Muscle layer of duodenum (tissue), 2 donors: ENCODE measurements at regions not wholly inside any gene's neighbourhood (a gene's known extent, or its start where the extent isn't known, plus 50 kb on each side); places are given as distances from the start of the nearest gene placed in this dataset.

Experiments used
- H3K27ac ChIP-seq: one replicate; pipeline ENCODE4 v1.7.0; 2013; ENCODE audit warnings: mild to moderate bottlenecking, low read length
- H3K27me3 ChIP-seq: one replicate; pipeline ENCODE4 v1.7.0; 2013; ENCODE audit warnings: low read depth, mild to moderate bottlenecking, control low read depth, low read length
- H3K36me3 ChIP-seq, 2 donors: one replicate each; pipeline ENCODE4 v1.7.0; 2013; ENCODE audit warnings: low read length in 2 of 2, control low read depth in 1 of 2, mild to moderate bottlenecking in 1 of 2; ENCODE audit not compliant: insufficient read depth in 2 of 2, control insufficient read depth in 1 of 2
- H3K4me1 ChIP-seq, 2 donors: one replicate each; pipeline ENCODE4 v1.7.0; 2013; ENCODE audit warnings: low read length in 2 of 2, mild to moderate bottlenecking in 2 of 2, control low read depth in 1 of 2, moderate library complexity in 1 of 2; ENCODE audit not compliant: insufficient read depth in 2 of 2, control insufficient read depth in 1 of 2
- H3K4me3 ChIP-seq, 2 donors: one replicate each; pipeline ENCODE4 v1.7.0; 2013; ENCODE audit warnings: low read length in 2 of 2, low read depth in 1 of 2, mild to moderate bottlenecking in 1 of 2
- H3K9me3 ChIP-seq, 2 donors: one replicate each; pipeline ENCODE4 v1.7.0; 2013; ENCODE audit warnings: low read length in 2 of 2, control low read depth in 1 of 2, mild to moderate bottlenecking in 1 of 2; ENCODE audit not compliant: control insufficient read depth in 1 of 2
- donor health status: healthy.

- Histone ChIP-seq H3K4me3 (no peak overlapping the region), H3K36me3 (no peaks in the 10 kb centered on the region), H3K4me1 (no peaks in the 10 kb centered on the region), H3K27ac (no peak overlapping the region), H3K27me3 (no peaks in the 10 kb centered on the region), H3K9me3 (no peaks in the 10 kb centered on the region)
Measured at GRCh38 chr2:2699121-2699505, 368.0 kb upstream of the MYT1L start.

DNA sequence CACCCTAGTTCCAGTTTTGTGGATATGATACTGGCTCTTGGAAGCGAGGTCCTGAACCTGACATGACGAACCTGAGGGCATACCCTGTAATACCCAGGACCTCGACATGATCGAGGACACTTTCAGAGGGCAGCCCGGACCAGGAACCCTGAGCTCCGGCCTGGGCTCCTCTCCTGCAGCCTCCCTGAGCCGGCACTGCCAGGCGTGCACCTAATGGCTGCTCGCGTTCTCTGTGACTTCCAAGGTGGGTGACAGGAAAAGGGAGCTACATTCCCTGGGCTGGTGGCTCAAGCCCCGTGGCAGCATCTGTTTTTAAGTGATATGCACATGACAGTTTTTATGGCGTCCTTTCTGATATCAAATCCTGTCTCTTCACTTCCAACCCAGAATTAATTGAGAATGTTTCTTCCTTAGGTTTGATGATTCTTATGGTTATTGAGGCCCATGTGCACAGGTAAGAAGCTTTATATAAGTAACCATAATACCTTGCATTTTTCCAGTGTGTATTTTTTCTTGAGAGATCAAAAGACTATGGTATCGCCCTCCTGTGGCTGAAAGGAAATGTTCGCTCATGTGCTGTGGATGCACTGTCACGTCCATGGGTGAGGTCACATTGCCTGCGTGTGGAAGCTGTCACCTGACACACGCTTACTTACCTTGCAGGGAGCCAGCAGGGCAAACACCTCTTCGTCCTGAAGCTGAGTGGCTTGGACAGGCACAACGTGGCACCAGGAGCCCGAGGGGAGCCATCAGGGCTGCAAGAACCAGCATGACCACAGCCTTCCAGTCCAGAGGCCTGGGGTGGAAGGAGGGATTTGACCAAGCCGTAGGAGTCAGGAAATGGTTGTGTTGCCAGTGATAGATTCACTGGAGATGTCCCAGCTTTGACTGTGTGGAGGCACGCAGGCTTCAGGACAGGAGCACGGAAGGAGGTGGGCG is 367.4 kb upstream of the MYT1L start:
- Histone ChIP-seq H3K9me3 (no peaks in the 10 kb centered on the region), H3K36me3 (no peaks in the 10 kb centered on the region), H3K27me3 (no peaks in the 10 kb centered on the region)

DNA sequence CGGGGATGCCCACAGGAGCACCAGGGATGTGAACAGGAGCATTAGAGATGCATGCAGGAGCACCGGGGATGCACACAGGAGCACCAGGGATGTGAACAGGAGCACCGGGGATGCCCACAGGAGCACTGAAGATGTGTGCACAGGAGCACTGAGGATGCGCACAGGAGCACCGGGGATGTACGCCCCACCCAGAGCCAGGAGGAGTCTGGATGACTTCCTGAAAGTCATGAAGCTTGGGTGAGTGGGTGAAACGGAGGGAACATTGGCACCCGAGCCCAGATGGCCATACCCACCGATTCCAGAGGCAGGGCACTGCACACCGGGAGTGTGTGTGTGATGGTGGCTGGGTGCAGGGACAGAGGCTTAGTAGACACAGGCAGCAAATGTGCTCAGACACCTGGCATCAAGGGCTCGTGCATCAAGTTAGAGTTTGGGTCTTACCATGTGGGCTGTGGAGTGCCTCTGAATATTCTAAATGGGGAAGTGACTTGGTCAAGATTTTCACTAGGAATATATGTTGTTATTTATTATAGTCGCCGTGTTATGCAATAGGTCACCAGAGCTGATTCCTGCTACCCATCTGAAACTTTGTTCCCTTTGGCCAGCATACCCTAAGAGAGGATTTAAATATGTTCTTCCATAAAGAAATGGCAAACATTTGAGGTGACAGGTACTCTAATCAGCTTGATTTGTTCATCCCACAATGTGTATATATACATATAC is 365.8 kb upstream of the MYT1L start:
- Histone ChIP-seq H3K9me3 (no peaks in the 10 kb centered on the region), H3K4me1 (no peaks in the 10 kb centered on the region), H3K36me3 (no peaks in the 10 kb centered on the region), H3K27ac (no peak overlapping the region), H3K4me3 (no peak overlapping the region), H3K27me3 (no peaks in the 10 kb centered on the region)

More for the DNA sequence above, 367.4 kb upstream of the MYT1L start:
- Histone ChIP-seq H3K4me3 (no peak overlapping the region), H3K4me1 (no peaks in the 10 kb centered on the region), H3K27ac (no peak overlapping the region)

GRCh38 chr2:2696325-2696724 is 365.2 kb upstream of the MYT1L start:
- Histone ChIP-seq H3K9me3 (no peaks in the 10 kb centered on the region), H3K4me1 (no peaks in the 10 kb centered on the region), H3K27me3 (no peaks in the 10 kb centered on the region), H3K36me3 (no peaks in the 10 kb centered on the region), H3K4me3 (no peak overlapping the region), H3K27ac (no peak overlapping the region)

- Histone ChIP-seq H3K27ac (no peak overlapping the region), H3K4me1 (no peaks in the 10 kb centered on the region), H3K36me3 (no peaks in the 10 kb centered on the region), H3K27me3 (no peaks in the 10 kb centered on the region), H3K4me3 (no peak overlapping the region), H3K9me3 (no peaks in the 10 kb centered on the region)
Measured at GRCh38 chr2:2694746-2695145, 363.7 kb upstream of the MYT1L start.

DNA sequence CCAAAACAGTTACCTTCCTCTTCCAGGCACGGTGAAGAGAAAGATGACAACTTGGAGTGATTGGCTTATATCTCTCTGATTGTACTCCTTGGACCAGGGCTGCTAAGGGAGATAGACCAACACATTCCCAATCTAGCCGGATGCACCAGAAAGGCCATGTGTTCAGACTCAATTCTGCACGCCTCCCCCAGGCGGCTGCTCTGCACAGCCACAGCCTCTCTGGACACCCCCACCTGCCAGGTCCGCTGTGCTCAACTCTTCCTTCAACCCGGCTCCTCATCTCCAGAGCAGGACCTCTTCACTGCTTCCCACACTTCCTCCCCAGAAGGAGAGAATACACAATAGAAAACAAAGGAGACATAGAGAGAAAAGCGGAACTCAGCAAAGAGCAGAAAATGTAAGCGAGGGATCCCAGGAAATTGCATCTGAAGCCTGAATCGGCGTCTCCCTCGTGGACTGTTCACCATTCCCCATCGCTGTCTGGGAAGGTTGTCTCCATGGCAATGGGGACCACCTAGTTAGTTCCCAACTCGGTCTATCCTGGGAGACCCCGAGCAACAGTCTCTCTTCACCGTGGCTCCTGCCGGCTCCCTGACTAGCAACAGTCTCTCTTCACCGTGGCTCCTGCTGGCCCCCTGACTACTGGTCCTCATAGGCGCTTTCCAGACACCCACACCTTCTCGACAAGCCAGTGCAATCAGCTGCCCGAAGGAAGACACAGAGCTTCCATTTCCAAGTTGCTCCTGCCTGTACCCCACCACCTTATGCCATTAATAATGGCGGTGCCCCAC is 361.7 kb upstream of the MYT1L start:
- Histone ChIP-seq H3K27ac (no peak overlapping the region), H3K27me3 (no peaks in the 10 kb centered on the region), H3K36me3 (no peaks in the 10 kb centered on the region), H3K4me1 (no peaks in the 10 kb centered on the region), H3K4me3 (no peak overlapping the region), H3K9me3 (no peaks in the 10 kb centered on the region)

GRCh38 chr2:2691419-2691818 is 360.3 kb upstream of the MYT1L start:
- no peaks in the 10 kb centered on the region for H3K36me3 ChIP-seq
- no peaks in the 10 kb centered on the region for H3K9me3 ChIP-seq
- H3K27ac ChIP-seq: no peak overlapping the region
- H3K27me3 ChIP-seq: no peaks in the 10 kb centered on the region
- H3K4me1 ChIP-seq: no peaks in the 10 kb centered on the region
- no peak overlapping the region for H3K4me3 ChIP-seq

- no peaks in the 10 kb centered on the region for H3K4me1 ChIP-seq
- H3K9me3 ChIP-seq: no peaks in the 10 kb centered on the region
- H3K4me3 ChIP-seq: no peak overlapping the region
- H3K27me3 ChIP-seq: no peaks in the 10 kb centered on the region
- no peak overlapping the region for H3K27ac ChIP-seq
- H3K36me3 ChIP-seq: no peaks in the 10 kb centered on the region
Measured at GRCh38 chr2:2690985-2691384, 359.9 kb upstream of the MYT1L start.

- Histone ChIP-seq H3K36me3 (no peaks in the 10 kb centered on the region), H3K27me3 (no peaks in the 10 kb centered on the region), H3K27ac (no peak overlapping the region), H3K4me1 (no peaks in the 10 kb centered on the region), H3K4me3 (no peak overlapping the region), H3K9me3 (no peaks in the 10 kb centered on the region)
Measured at GRCh38 chr2:2689306-2689705, 358.2 kb upstream of the MYT1L start.

DNA sequence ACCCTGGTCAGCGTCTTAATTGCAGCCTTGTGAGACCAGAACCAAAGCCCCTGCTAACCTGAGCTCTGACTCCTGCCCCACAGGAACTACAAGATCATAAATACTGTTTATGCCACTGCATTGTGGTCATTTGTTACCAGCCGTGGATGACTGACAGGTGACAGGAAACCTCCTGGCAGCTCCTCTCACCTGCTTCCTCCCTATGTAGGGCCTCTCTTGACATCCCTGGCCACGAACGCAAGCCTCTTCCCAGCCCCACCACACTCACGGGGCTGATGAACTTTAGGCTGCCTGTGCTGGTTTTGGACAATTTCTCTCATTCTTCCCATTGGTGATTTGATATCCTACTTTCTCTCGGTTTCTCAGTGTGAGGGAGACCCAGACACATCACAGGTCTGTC is 357.2 kb upstream of the MYT1L start:
- H3K4me1 ChIP-seq: no peaks in the 10 kb centered on the region
- no peaks in the 10 kb centered on the region for H3K36me3 ChIP-seq
- H3K27me3 ChIP-seq: no peaks in the 10 kb centered on the region
- no peak overlapping the region for H3K4me3 ChIP-seq
- H3K9me3 ChIP-seq: no peaks in the 10 kb centered on the region
- H3K27ac ChIP-seq: no peak overlapping the region

- no peaks in the 10 kb centered on the region for H3K4me1 ChIP-seq
- no peaks in the 10 kb centered on the region for H3K9me3 ChIP-seq
- H3K4me3 ChIP-seq: no peak overlapping the region
- H3K36me3 ChIP-seq: no peaks in the 10 kb centered on the region
- no peaks in the 10 kb centered on the region for H3K27me3 ChIP-seq
- H3K27ac ChIP-seq: no peak overlapping the region
Measured at GRCh38 chr2:2687745-2688144, 356.7 kb upstream of the MYT1L start.
